Stimulated activated CD4-positive, alpha-beta T cell treated with anti-CD3 and anti-CD28 coated beads, TNF-alpha, amount 100 ng/mL, for 1 hour (primary cell): ENCODE measurements at regions not wholly inside any gene's neighbourhood (a gene's known extent, or its start where the extent isn't known, plus 50 kb on each side); places are given as distances from the start of the nearest gene placed in this dataset.
"Not testable (repeated sequence)": the region's sequence is repeated elsewhere in the genome, so short reads cannot be mapped to it uniquely, and the experiment has no call there.

Experiments
- DNase-seq, 3 donors: peaks; one replicate each; pipeline ENCODE4 v3.0.0-alpha.2; 2020; ENCODE audit warnings: low read depth in 3 of 3, low spot score in 1 of 3

GRCh38 chr1:89436856-89437255 is 73.0 kb downstream of the GBP6 start:
- DNase-seq, result no peak

- DNase-seq, result not testable (repeated sequence)
These were observed 74.4 kb downstream of the GBP6 start for GRCh38 chr1:89438301-89438700.

GRCh38 chr1:89440911-89441310 is 77.1 kb downstream of the GBP6 start:
- DNase-seq, result no peak

GRCh38 chr1:89444791-89445190 is 79.8 kb upstream of the LRRC8B start:
- DNase-seq, result no peak

GRCh38 chr1:89451011-89451410 is 73.6 kb upstream of the LRRC8B start:
- no peak for DNase-seq

- DNase-seq, result no peak
These were observed 71.3 kb upstream of the LRRC8B start for GRCh38 chr1:89453123-89453972.

GRCh38 chr1:89454845-89455521 is 69.6 kb upstream of the LRRC8B start:
- DNase-seq, result peak in 2 of 3 donors; percentile 5 to 21

- no peak for DNase-seq
These were observed 67.6 kb upstream of the LRRC8B start for GRCh38 chr1:89457046-89457445.

GRCh38 chr1:89459081-89459480 is 65.5 kb upstream of the LRRC8B start:
- DNase-seq, result no peak

GRCh38 chr1:89460325-89460724 is 64.3 kb upstream of the LRRC8B start:
- DNase-seq, result no peak

- no peak for DNase-seq
These were observed 62.4 kb upstream of the LRRC8B start for GRCh38 chr1:89462250-89462649.

- DNase-seq, result no peak
These were observed 60.6 kb upstream of the LRRC8B start for GRCh38 chr1:89464008-89464407.

GRCh38 chr1:89465201-89465600 is 59.4 kb upstream of the LRRC8B start:
- DNase-seq, result no peak

- DNase-seq, result no peak
These were observed 58.2 kb upstream of the LRRC8B start for GRCh38 chr1:89466307-89466930.

GRCh38 chr1:89472253-89472652 is 52.4 kb upstream of the LRRC8B start:
- no peak for DNase-seq

GRCh38 chr1:89472886-89473417 is 51.7 kb upstream of the LRRC8B start:
- DNase-seq, result no peak
